ENCODE measurements at regions not wholly inside any gene's neighbourhood (a gene's known extent, or its start where the extent isn't known, plus 50 kb on each side); places are given as distances from the start of the nearest gene placed in this dataset.

GRCh38 chr6:88301888-88302768 is 136.0 kb upstream of the CNR1 start:
- ATAC-seq (no peak), DNase-seq (ENCODE audit: low read depth, low spot score) (no peak)
- ChIA-PET CTCF (no interaction called here), POLR2A (no interaction called here)
- no peaks in the 10 kb centered on the region for H3K4me1 ChIP-seq (ENCODE audit: control insufficient read depth, insufficient read depth, low read length)
- H3K36me3 ChIP-seq (ENCODE audit: control insufficient read depth, insufficient read depth, low read length): no peaks in the 10 kb centered on the region
- in situ Hi-C loops (cut with HindIII; ENCODE audit: low pct_unique_long_range_greater_than_20kb, low sequenced_read_pairs): no loop called here
- no TSS peak for BruUV-seq (replicated peaks)
- no peak overlapping the region for H3K27ac ChIP-seq (ENCODE audit: low read length)
- no peaks in the 10 kb centered on the region for H3K9me3 ChIP-seq (ENCODE audit: control insufficient read depth, insufficient read depth, low read depth, low read length)
- no peak overlapping the region for H3K4me3 ChIP-seq (ENCODE audit: low read depth in 2 of 2, low read length in 2 of 2)
- peaks cover 3% of the 10 kb centered on the region for H3K27me3 ChIP-seq (ENCODE audit: control insufficient read depth, insufficient read depth, low read length)
- intact Hi-C loops (cut with micrococcal nuclease; ENCODE audit: unreplicated experiment): no loop called here
- TF ChIP-seq, protein P1, sequence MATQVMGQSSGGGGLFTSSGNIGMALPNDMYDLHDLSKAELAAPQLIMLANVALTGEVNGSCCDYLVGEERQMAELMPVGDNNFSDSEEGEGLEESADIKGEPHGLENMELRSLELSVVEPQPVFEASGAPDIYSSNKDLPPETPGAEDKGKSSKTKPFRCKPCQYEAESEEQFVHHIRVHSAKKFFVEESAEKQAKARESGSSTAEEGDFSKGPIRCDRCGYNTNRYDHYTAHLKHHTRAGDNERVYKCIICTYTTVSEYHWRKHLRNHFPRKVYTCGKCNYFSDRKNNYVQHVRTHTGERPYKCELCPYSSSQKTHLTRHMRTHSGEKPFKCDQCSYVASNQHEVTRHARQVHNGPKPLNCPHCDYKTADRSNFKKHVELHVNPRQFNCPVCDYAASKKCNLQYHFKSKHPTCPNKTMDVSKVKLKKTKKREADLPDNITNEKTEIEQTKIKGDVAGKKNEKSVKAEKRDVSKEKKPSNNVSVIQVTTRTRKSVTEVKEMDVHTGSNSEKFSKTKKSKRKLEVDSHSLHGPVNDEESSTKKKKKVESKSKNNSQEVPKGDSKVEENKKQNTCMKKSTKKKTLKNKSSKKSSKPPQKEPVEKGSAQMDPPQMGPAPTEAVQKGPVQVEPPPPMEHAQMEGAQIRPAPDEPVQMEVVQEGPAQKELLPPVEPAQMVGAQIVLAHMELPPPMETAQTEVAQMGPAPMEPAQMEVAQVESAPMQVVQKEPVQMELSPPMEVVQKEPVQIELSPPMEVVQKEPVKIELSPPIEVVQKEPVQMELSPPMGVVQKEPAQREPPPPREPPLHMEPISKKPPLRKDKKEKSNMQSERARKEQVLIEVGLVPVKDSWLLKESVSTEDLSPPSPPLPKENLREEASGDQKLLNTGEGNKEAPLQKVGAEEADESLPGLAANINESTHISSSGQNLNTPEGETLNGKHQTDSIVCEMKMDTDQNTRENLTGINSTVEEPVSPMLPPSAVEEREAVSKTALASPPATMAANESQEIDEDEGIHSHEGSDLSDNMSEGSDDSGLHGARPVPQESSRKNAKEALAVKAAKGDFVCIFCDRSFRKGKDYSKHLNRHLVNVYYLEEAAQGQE (IDR thresholded peaks at IDR 0.05; ENCODE audit: insufficient read depth in 1 of 2, low read depth in 2 of 2, low read length in 1 of 2): no peak
- no peak for TF ChIP-seq SIN3A (IDR thresholded peaks at IDR 0.05; ENCODE audit: borderline replicate concordance, insufficient read depth, low read depth, low read length)
- TF ChIP-seq TCF7L2 (IDR thresholded peaks at IDR 0.05; ENCODE audit: low read depth, low read length): no peak
- TF ChIP-seq, protein P2, sequence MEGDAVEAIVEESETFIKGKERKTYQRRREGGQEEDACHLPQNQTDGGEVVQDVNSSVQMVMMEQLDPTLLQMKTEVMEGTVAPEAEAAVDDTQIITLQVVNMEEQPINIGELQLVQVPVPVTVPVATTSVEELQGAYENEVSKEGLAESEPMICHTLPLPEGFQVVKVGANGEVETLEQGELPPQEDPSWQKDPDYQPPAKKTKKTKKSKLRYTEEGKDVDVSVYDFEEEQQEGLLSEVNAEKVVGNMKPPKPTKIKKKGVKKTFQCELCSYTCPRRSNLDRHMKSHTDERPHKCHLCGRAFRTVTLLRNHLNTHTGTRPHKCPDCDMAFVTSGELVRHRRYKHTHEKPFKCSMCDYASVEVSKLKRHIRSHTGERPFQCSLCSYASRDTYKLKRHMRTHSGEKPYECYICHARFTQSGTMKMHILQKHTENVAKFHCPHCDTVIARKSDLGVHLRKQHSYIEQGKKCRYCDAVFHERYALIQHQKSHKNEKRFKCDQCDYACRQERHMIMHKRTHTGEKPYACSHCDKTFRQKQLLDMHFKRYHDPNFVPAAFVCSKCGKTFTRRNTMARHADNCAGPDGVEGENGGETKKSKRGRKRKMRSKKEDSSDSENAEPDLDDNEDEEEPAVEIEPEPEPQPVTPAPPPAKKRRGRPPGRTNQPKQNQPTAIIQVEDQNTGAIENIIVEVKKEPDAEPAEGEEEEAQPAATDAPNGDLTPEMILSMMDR (IDR thresholded peaks at IDR 0.05): no peak
- no peak for TF ChIP-seq POLR2AphosphoS5 (IDR thresholded peaks at IDR 0.05; ENCODE audit: low read depth, low read length)

DNA sequence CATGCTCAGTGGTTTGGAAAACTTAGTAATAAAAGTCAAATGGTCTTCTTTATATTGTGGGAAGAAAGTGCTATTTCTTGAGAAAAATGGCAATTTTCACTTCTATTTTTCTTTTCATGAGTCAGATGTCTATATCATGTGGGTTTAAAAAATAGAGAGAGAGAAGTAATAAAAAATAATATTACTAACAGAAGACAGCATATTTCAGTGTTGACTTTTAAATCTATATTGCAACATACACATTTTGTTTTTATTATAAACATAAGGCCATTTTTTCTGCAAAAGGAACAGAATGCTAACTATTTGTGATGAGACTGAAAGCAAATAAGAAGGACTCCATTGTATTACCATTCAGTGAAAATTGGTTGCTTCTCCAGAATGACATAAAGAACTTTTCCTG is 135.1 kb upstream of the CNR1 start:
- in situ Hi-C loops (cut with HindIII; ENCODE audit: low pct_unique_long_range_greater_than_20kb, low sequenced_read_pairs): no loop called here
- TF ChIP-seq TCF7L2 (IDR thresholded peaks at IDR 0.05; ENCODE audit: low read depth, low read length): no peak
- TF ChIP-seq SIN3A (IDR thresholded peaks at IDR 0.05; ENCODE audit: borderline replicate concordance, insufficient read depth, low read depth, low read length): no peak
- TF ChIP-seq, protein P1 (IDR thresholded peaks at IDR 0.05; ENCODE audit: insufficient read depth in 1 of 2, low read depth in 2 of 2, low read length in 1 of 2): no peak
- TF ChIP-seq POLR2AphosphoS5 (IDR thresholded peaks at IDR 0.05; ENCODE audit: low read depth, low read length): no peak
- TF ChIP-seq, protein P2 (IDR thresholded peaks at IDR 0.05): no peak
- DNase-seq (ENCODE audit: low read depth, low spot score) (no peak), ATAC-seq (no peak)
- Histone ChIP-seq H3K9me3 (ENCODE audit: control insufficient read depth, insufficient read depth, low read depth, low read length) (no peaks in the 10 kb centered on the region), H3K27me3 (ENCODE audit: control insufficient read depth, insufficient read depth, low read length) (peaks cover 5% of the 10 kb centered on the region), H3K36me3 (ENCODE audit: control insufficient read depth, insufficient read depth, low read length) (no peaks in the 10 kb centered on the region), H3K27ac (ENCODE audit: low read length) (no peak overlapping the region), H3K4me1 (ENCODE audit: control insufficient read depth, insufficient read depth, low read length) (no peaks in the 10 kb centered on the region), H3K4me3 (ENCODE audit: low read depth in 2 of 2, low read length in 2 of 2) (no peak overlapping the region)
- intact Hi-C loops (cut with micrococcal nuclease; ENCODE audit: unreplicated experiment): no loop called here
- POLR2A ChIA-PET: no interaction called here
- no TSS peak for BruUV-seq (replicated peaks)
- CTCF ChIA-PET: no interaction called here
